Neural cell (in vitro differentiated cells): ENCODE measurements at regions not wholly inside any gene's neighbourhood (a gene's known extent, or its start where the extent isn't known, plus 50 kb on each side); places are given as distances from the start of the nearest gene placed in this dataset.

Experiments
- H2AFZ ChIP-seq: fragments of 200-600, 300-800 bp; sonication (generic), shearing (Covaris generic); 2 replicates; pipeline ENCODE4 v1.6.0; 2014; ENCODE audit warnings: low read depth, mild to moderate bottlenecking, antibody characterized with exemption, low read length, moderate library complexity
- H3F3A ChIP-seq: fragments of 200-600 bp; shearing (Covaris generic); 2 replicates; pipeline ENCODE4 v1.6.1; 2016; ENCODE audit warnings: mild to moderate bottlenecking, moderate library complexity, mixed read lengths, antibody characterized with exemption, low read length; ENCODE audit not compliant: insufficient read depth, poor library complexity, severe bottlenecking
- H3K27ac ChIP-seq: fragments of 200-600, 300-800 bp; sonication (generic), shearing (Covaris generic); 2 replicates; pipeline ENCODE4 v1.5.1; 2014; ENCODE audit warnings: mild to moderate bottlenecking, low read length, moderate library complexity
- H3K27me3 ChIP-seq: fragments of 300-800, 200-600 bp; sonication (generic), shearing (Covaris generic); 2 replicates; pipeline ENCODE4 v1.6.0; 2014; ENCODE audit warnings: mild to moderate bottlenecking, low read depth, low read length, moderate library complexity; ENCODE audit not compliant: insufficient read depth
- H3K36me3 ChIP-seq: fragments of 300-800, 200-600 bp; sonication (generic), shearing (Covaris generic); 2 replicates; pipeline ENCODE4 v1.5.1; 2014; ENCODE audit warnings: mild to moderate bottlenecking, antibody characterized with exemption, low read length, moderate library complexity; ENCODE audit not compliant: insufficient read depth
- H3K4me2 ChIP-seq: fragments of 300-800, 200-600 bp; sonication (generic), shearing (Covaris generic); 2 replicates; pipeline ENCODE4 v1.6.0; 2014; ENCODE audit warnings: mild to moderate bottlenecking, low read length
- H3K4me3 ChIP-seq: fragments of 300-800, 200-600 bp; sonication (generic), shearing (Covaris generic); 2 replicates; pipeline ENCODE4 v1.5.1; 2014; ENCODE audit warnings: mild to moderate bottlenecking, low read length, moderate library complexity
- H3K79me2 ChIP-seq: fragments of 200-600 bp; shearing (Covaris generic); replicated peaks from 2 replicates; pipeline ENCODE4 v1.6.0; 2014; ENCODE audit warnings: mild to moderate bottlenecking, low read length, moderate library complexity; ENCODE audit not compliant: insufficient read depth
- H3K9ac ChIP-seq: fragments of 300-800, 200-600 bp; sonication (generic), shearing (Covaris generic); 2 replicates; pipeline ENCODE4 v1.6.1; 2016; ENCODE audit warnings: mild to moderate bottlenecking, low read length, mixed read lengths
- H3K9me2 ChIP-seq: fragments of 200-600 bp; shearing (Covaris generic); 2 replicates; pipeline ENCODE4 v1.6.1; 2016; ENCODE audit warnings: mild to moderate bottlenecking, low read length, mixed read lengths; ENCODE audit not compliant: insufficient read depth
- H3K9me3 ChIP-seq: fragments of 200-600, 300-800 bp; sonication (generic), shearing (Covaris generic); 2 replicates; pipeline ENCODE4 v1.6.1; 2016; ENCODE audit warnings: mild to moderate bottlenecking, mixed run types, low read length, moderate library complexity, mixed read lengths
- H4K20me1 ChIP-seq: fragments of 200-600 bp; shearing (Covaris generic); 2 replicates; pipeline ENCODE4 v1.6.1; 2016; ENCODE audit warnings: mild to moderate bottlenecking, mixed run types; ENCODE audit not compliant: insufficient read depth
- CTCF ChIP-seq: fragments of 450-650 bp; IDR thresholded peaks from 2 replicates; pipeline ENCODE4 v1.5.1; 2014; ENCODE audit warnings: antibody characterized with exemption, mild to moderate bottlenecking, moderate library complexity; ENCODE audit not compliant: poor library complexity, severe bottlenecking
- EP300 ChIP-seq: fragments of 450-650 bp; conservative IDR thresholded peaks from 2 replicates; pipeline ENCODE4 v1.6.1; 2014; ENCODE audit warnings: antibody characterized with exemption, mild to moderate bottlenecking, moderate library complexity; ENCODE audit not compliant: poor library complexity, severe bottlenecking
- EZH2 ChIP-seq: fragments of 200-600, 300-800 bp; shearing (Covaris generic), sonication (generic); IDR thresholded peaks from 2 replicates; pipeline ENCODE4 v1.6.1; 2014; ENCODE audit warnings: antibody characterized with exemption, low read length, borderline replicate concordance, mild to moderate bottlenecking; ENCODE audit not compliant: insufficient read depth, poor library complexity, severe bottlenecking
- MXI1 ChIP-seq: fragments of 450-650 bp; conservative IDR thresholded peaks from 2 replicates; pipeline ENCODE4 v1.6.1; 2014; ENCODE audit warnings: antibody characterized with exemption, mild to moderate bottlenecking; ENCODE audit not compliant: poor library complexity, severe bottlenecking
- POLR2AphosphoS5 ChIP-seq: IDR thresholded peaks from 2 replicates; pipeline ENCODE4 v1.6.1; 2012
- RAD21 ChIP-seq: fragments of 450-650 bp; conservative IDR thresholded peaks from 2 replicates; pipeline ENCODE4 v1.6.1; 2014; ENCODE audit warnings: antibody characterized with exemption, mild to moderate bottlenecking, moderate library complexity
- REST ChIP-seq: IDR thresholded peaks from 2 replicates; pipeline ENCODE4 v1.6.1; 2012; ENCODE audit warnings: borderline replicate concordance
- SMC3 ChIP-seq: fragments of 450-650 bp; conservative IDR thresholded peaks from 2 replicates; pipeline ENCODE4 v1.6.1; 2014; ENCODE audit warnings: antibody characterized with exemption, mild to moderate bottlenecking, moderate library complexity; ENCODE audit not compliant: poor library complexity
- TAF1 ChIP-seq: IDR thresholded peaks from 2 replicates; pipeline ENCODE4 v1.6.1; 2012; ENCODE audit warnings: low read depth

- Histone ChIP-seq H3F3A (no peaks in the 10 kb centered on the region), H3K9me2 (no peaks in the 10 kb centered on the region), H4K20me1 (no peaks in the 10 kb centered on the region), H3K27ac (no peak overlapping the region), H2AFZ (no peak overlapping the region), H3K27me3 (no peaks in the 10 kb centered on the region), H3K4me2 (no peak overlapping the region), H3K9me3 (no peaks in the 10 kb centered on the region), H3K79me2 (no peaks in the 10 kb centered on the region), H3K4me3 (no peak overlapping the region), H3K36me3 (no peaks in the 10 kb centered on the region), H3K9ac (no peak overlapping the region)
- TF ChIP-seq POLR2AphosphoS5 (no peak), SMC3 (no peak), CTCF (no peak), EP300 (no peak), REST (no peak), EZH2 (no peak), RAD21 (no peak), MXI1 (no peak), TAF1 (no peak)
Measured at GRCh38 chr2:83331810-83332209, 1127.3 kb downstream of the SUCLG1 start.

- Histone ChIP-seq H3K9ac (no peak overlapping the region), H3F3A (no peaks in the 10 kb centered on the region), H3K4me2 (peak overlapping the region; percentile 46), H3K27me3 (no peaks in the 10 kb centered on the region), H3K27ac (peak overlapping the region; percentile 75), H2AFZ (no peak overlapping the region), H3K36me3 (no peaks in the 10 kb centered on the region), H3K9me3 (no peaks in the 10 kb centered on the region), H3K4me3 (peak overlapping the region; percentile 2), H3K9me2 (no peaks in the 10 kb centered on the region), H4K20me1 (no peaks in the 10 kb centered on the region), H3K79me2 (no peaks in the 10 kb centered on the region)
- no peak for TF ChIP-seq SMC3
- peak; percentile 53 for TF ChIP-seq POLR2AphosphoS5
- TF ChIP-seq REST: no peak
- no peak for TF ChIP-seq CTCF
- TF ChIP-seq RAD21: no peak
- no peak for TF ChIP-seq EZH2
- peak; percentile 59 for TF ChIP-seq EP300
Measured at GRCh38 chr2:83323038-83323437, 1136.0 kb downstream of the SUCLG1 start.
